ENCODE measurements at regions not wholly inside any gene's neighbourhood (a gene's known extent, or its start where the extent isn't known, plus 50 kb on each side); places are given as distances from the start of the nearest gene placed in this dataset.

DNA sequence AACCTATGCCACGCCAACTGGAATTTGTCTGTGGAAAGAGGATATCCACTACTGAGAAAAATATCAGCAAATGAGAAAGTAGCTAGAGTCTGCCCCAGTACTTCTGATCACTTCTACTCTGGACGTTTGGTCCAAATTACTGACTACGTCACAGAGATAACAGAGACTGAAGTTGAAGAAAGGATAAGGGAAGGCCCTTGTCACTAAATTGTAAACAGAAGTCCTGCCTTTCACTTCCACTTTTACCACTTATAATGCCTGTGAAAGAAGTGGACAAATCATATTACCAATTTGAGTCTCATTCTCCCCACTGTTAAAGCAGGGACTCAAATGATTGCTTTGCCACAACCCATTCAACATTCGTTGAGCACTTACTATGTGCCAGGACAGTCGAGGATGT, 173.9 kb upstream of the ERBB4 start:
- TF ChIP-seq CTCF (IDR thresholded peaks at IDR 0.05; ENCODE audit: low read depth, low read length) (no peak), EZH2phosphoT487 (IDR thresholded peaks at IDR 0.05; ENCODE audit: low read depth) (no peak)

Data from OCI-LY3 (cell line).